Glutamatergic neuron (in vitro differentiated cells): ENCODE measurements at regions not wholly inside any gene's neighbourhood (a gene's known extent, or its start where the extent isn't known, plus 50 kb on each side); places are given as distances from the start of the nearest gene placed in this dataset.

ENCODE experiments used
- DNase-seq: peaks from one replicate; pipeline ENCODE4 v3.0.0; 2022
- H3K27ac Mint-ChIP-seq: one replicate; pipeline ENCODE4 v1.8.0; 2020; ENCODE audit warnings: mild to moderate bottlenecking, mixed read lengths, inconsistent platforms; ENCODE audit not compliant: unreplicated experiment
- H3K27me3 Mint-ChIP-seq: one replicate; pipeline ENCODE4 v1.8.0; 2020; ENCODE audit warnings: mild to moderate bottlenecking, moderate library complexity, mixed read lengths, inconsistent platforms; ENCODE audit not compliant: unreplicated experiment
- H3K36me3 Mint-ChIP-seq: one replicate; pipeline ENCODE4 v1.8.0; 2020; ENCODE audit warnings: mild to moderate bottlenecking, mixed read lengths, inconsistent platforms; ENCODE audit not compliant: unreplicated experiment
- H3K4me1 Mint-ChIP-seq: one replicate; pipeline ENCODE4 v1.8.0; 2020; ENCODE audit warnings: mild to moderate bottlenecking, low read depth, mixed read lengths, inconsistent platforms; ENCODE audit not compliant: unreplicated experiment
- H3K4me3 Mint-ChIP-seq: one replicate; pipeline ENCODE4 v1.8.0; 2020; ENCODE audit warnings: mild to moderate bottlenecking, mixed read lengths, inconsistent platforms; ENCODE audit not compliant: unreplicated experiment
- H3K9me3 Mint-ChIP-seq: one replicate; pipeline ENCODE4 v1.8.0; 2020; ENCODE audit warnings: mild to moderate bottlenecking, moderate library complexity, mixed read lengths, inconsistent platforms; ENCODE audit not compliant: unreplicated experiment
- TF ChIP-seq, protein P1 (sequence below): fragments of 200-600 bp; sonication (generic); IDR thresholded peaks from one replicate; pipeline ENCODE4 v1.5.0; 2021; ENCODE audit not compliant: partially characterized antibody, unreplicated experiment

DNA sequence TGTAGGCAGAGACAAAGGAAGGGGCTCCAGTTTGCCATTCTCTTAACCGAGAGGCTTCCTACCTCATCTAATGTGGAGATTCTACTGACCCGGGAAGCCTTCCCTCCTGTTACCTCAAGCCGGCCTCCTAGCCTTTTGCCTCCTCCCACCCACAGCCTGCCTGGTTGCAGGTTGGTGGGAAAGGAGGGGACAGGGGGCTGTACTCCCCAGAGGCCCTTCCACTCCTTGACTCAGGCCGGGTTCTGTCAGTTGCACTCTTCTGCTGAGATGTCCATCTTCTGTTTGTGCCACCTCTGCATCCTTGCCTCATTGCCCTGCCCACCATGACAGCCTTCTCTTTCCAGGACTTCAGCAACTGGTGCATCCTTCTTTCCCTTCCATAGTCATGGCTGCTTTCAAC is 98.0 kb upstream of the SLC44A3 start:
- H3K36me3 Mint-ChIP-seq = peaks cover 8% of the 10 kb centered on the region
- no peak for DNase-seq
- H3K4me3 Mint-ChIP-seq = no peak overlapping the region
- no peaks in the 10 kb centered on the region for H3K4me1 Mint-ChIP-seq
- TF ChIP-seq, protein P1, sequence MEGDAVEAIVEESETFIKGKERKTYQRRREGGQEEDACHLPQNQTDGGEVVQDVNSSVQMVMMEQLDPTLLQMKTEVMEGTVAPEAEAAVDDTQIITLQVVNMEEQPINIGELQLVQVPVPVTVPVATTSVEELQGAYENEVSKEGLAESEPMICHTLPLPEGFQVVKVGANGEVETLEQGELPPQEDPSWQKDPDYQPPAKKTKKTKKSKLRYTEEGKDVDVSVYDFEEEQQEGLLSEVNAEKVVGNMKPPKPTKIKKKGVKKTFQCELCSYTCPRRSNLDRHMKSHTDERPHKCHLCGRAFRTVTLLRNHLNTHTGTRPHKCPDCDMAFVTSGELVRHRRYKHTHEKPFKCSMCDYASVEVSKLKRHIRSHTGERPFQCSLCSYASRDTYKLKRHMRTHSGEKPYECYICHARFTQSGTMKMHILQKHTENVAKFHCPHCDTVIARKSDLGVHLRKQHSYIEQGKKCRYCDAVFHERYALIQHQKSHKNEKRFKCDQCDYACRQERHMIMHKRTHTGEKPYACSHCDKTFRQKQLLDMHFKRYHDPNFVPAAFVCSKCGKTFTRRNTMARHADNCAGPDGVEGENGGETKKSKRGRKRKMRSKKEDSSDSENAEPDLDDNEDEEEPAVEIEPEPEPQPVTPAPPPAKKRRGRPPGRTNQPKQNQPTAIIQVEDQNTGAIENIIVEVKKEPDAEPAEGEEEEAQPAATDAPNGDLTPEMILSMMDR = no peak
- peaks cover 1% of the 10 kb centered on the region for H3K9me3 Mint-ChIP-seq
- no peak overlapping the region for H3K27ac Mint-ChIP-seq
- no peaks in the 10 kb centered on the region for H3K27me3 Mint-ChIP-seq

DNA sequence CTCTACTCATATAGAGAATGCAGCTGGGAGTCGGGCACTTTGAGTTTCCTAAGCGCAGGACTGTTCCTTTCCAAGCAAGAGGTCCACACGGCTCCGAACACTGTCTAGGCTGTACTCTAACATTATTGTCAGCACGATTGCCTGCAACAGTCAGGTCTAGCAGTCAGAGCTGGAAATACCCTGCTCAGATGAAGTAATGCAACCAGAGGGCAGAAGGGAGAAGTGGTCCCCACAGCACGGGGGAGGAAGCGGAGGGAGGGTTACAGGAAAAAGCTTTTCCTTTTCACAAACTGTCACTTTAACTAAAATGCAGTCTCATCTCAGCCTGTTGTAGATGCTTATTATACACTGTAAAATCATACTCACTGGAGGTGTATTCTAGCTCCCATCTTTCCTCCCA is 98.9 kb upstream of the SLC44A3 start:
- H3K4me3 Mint-ChIP-seq = no peak overlapping the region
- H3K27ac Mint-ChIP-seq = no peak overlapping the region
- TF ChIP-seq, protein P1 = no peak

DNA sequence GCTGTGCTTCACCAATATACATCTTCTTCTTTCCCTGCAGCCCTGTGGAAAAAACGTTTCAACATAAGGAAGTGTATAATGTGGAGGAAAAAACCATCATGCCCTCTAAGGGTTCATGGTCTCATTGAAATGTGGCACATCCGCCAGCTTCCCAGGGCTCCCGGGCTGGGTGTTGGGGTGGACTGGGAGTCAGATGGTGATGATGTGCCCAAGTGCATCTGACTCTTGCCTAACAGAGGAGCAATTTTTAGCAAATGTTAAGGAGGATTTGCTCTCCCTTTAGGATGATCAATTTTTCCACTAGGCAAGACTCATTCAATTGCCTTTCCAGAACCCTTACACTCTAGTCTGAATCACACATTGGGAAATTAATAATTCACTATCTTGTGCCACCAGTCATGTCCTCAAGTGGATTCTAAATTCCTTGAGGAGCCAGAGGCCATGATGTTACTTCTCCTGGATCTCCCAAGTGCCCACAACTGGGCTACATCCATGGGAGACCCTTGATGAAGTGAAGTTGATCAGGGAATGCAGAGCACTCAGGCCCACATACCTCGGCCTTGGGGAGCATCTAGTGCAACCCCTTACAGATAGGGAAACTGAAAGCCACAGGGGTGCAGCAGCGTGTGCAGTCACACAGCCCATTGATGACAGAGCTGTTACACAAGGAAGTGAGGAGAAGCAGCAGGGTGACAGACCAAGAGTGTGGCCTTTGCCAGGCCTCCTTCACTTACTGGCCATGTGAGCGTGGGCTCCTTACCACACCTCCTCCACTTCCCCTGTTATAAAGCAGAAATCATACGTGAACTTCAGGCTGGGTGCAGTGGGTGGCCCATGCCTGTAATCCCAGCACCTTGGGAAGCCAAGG is 100.0 kb upstream of the SLC44A3 start:
- no peak for DNase-seq
- Mint-ChIP-seq H3K4me3 (no peak overlapping the region), H3K4me1 (no peaks in the 10 kb centered on the region), H3K27me3 (peaks cover under 1% of the 10 kb centered on the region), H3K36me3 (peaks cover 5% of the 10 kb centered on the region), H3K9me3 (peaks cover under 1% of the 10 kb centered on the region), H3K27ac (no peak overlapping the region)
- TF ChIP-seq, protein P1 = no peak

More for the DNA sequence above, 98.9 kb upstream of the SLC44A3 start:
- peaks cover 1% of the 10 kb centered on the region for H3K9me3 Mint-ChIP-seq
- no peaks in the 10 kb centered on the region for H3K4me1 Mint-ChIP-seq
- H3K36me3 Mint-ChIP-seq = peaks cover 8% of the 10 kb centered on the region
- H3K27me3 Mint-ChIP-seq = no peaks in the 10 kb centered on the region
- DNase-seq = no peak

DNA sequence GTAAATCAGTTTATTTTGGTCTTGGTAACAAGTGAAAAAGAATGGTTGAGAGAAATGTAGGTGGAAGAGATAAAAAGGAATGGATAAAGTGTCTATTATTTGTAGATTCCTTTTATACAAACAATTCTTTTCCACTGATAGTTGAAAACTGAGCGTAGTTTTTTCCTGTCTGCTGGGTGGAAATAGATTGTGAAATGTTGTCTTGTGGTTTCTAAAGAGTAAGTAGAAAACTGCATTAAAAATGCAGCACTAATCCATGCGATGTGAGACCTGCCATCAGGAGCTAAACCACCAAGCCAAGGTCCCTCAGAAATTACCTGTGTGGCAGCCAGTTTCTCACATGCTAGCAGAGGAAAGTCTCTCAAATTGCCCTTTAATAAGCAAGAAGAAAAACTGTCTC is 103.2 kb upstream of the SLC44A3 start:
- H3K36me3 Mint-ChIP-seq = no peaks in the 10 kb centered on the region
- H3K27me3 Mint-ChIP-seq = peaks cover 2% of the 10 kb centered on the region
- H3K4me1 Mint-ChIP-seq = no peaks in the 10 kb centered on the region
- no peak overlapping the region for H3K27ac Mint-ChIP-seq
- TF ChIP-seq, protein P1 = no peak
- no peak overlapping the region for H3K4me3 Mint-ChIP-seq
- DNase-seq = no peak
- peaks cover 3% of the 10 kb centered on the region for H3K9me3 Mint-ChIP-seq

DNA sequence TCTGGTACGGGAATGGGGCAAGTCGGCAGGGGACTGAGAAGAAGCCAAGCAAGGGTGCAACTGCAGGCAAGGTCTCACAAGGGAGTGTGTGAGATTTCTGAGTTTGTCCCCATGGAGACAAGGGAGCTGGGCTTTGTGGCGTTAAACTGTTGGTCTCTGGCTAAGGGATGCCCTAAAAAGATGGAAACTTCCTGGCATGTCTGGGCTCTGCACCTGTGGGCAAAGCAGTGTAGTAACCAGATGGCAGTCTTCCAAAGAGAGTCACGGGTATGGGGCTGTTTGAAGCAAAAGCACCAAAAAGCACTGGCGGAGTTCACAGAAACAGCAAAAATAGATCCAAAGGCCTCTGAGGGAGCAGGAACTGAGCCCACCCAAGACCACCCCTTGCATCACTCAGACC is 104.8 kb upstream of the SLC44A3 start:
- Mint-ChIP-seq H3K9me3 (peaks cover 3% of the 10 kb centered on the region), H3K27ac (no peak overlapping the region), H3K27me3 (peaks cover 2% of the 10 kb centered on the region), H3K36me3 (peaks cover 8% of the 10 kb centered on the region), H3K4me3 (no peak overlapping the region), H3K4me1 (no peaks in the 10 kb centered on the region)
- DNase-seq = no peak
- TF ChIP-seq, protein P1 = no peak
